B cell (primary cell): ENCODE measurements at regions not wholly inside any gene's neighbourhood (a gene's known extent, or its start where the extent isn't known, plus 50 kb on each side); places are given as distances from the start of the nearest gene placed in this dataset.

Experiments
- ATAC-seq: fragments of 200-7000 bp; cut with Tn5 transposase; one replicate; pipeline ENCODE4 v1.10.0; 2021; ENCODE audit warnings: low read depth, mild to moderate bottlenecking, moderate number of reproducible peaks, moderate library complexity
- CTCF ChIA-PET: fragments of 350-600 bp; sonication (Branson Sonifier 250); formaldehyde crosslinking; loops from one replicate; lab custom pipeline; 2021; ENCODE audit warnings: antibody characterized with exemption, inconsistent platforms; lab: Charles Lee
- POLR2A ChIA-PET: fragments of 350-600 bp; sonication (Branson Sonifier 250); formaldehyde crosslinking; loops from one replicate; lab custom pipeline; 2021; ENCODE audit warnings: antibody characterized with exemption; lab: Charles Lee
- DNase-seq: peaks from one replicate; pipeline ENCODE4 v3.0.0; 2013
- H2AFZ ChIP-seq: 2 replicates; pipeline ENCODE4 v1.6.1; 2012; ENCODE audit warnings: mild to moderate bottlenecking, low read depth, low read length; ENCODE audit not compliant: insufficient read depth, poor library complexity, severe bottlenecking
- H3K27ac ChIP-seq, 2 donors: 1 replicate in 1 of 2; 2 replicates in 1 of 2; pipeline ENCODE4 v1.5.1; 2012 to 2013; ENCODE audit warnings: low read length in 2 of 2, mild to moderate bottlenecking in 2 of 2, moderate library complexity in 1 of 2
- H3K27me3 ChIP-seq, 4 experiments: fragments of 200-600 bp in 1 of 4; sonication (generic) in 1 of 4; replicated peaks in 1 of 4; 1 replicate in 2 of 4; 2 replicates in 2 of 4; pipeline versions ENCODE4 v1.6.1 to v1.7.0; 2013 to 2016; ENCODE audit warnings: low read length in 3 of 4, mild to moderate bottlenecking in 2 of 4, mixed read lengths in 1 of 4, moderate library complexity in 1 of 4; ENCODE audit not compliant: insufficient read depth in 4 of 4, control insufficient read depth in 3 of 4; ENCODE audit errors: control extremely low read depth in 1 of 4
- H3K36me3 ChIP-seq, 2 experiments: replicated peaks in 1 of 2; 1 replicate in 1 of 2; 2 replicates in 1 of 2; pipeline versions ENCODE4 v1.6.1 to v1.7.1; 2013; ENCODE audit warnings: low read length in 1 of 2; ENCODE audit not compliant: insufficient read depth in 2 of 2, control insufficient read depth in 1 of 2; ENCODE audit errors: control extremely low read depth in 1 of 2, extremely low read depth in 1 of 2
- H3K4me1 ChIP-seq, 2 donors: fragments of 200-600 bp in 1 of 2; sonication (generic) in 1 of 2; 1 replicate in 1 of 2; 2 replicates in 1 of 2; pipeline versions ENCODE4 v1.5.1 to v1.6.1; 2013 to 2017; ENCODE audit warnings: low read length in 2 of 2; ENCODE audit not compliant: control insufficient read depth in 2 of 2, insufficient read depth in 2 of 2
- H3K4me2 ChIP-seq: replicated peaks from 2 replicates; pipeline ENCODE3; 2012; ENCODE audit warnings: mild to moderate bottlenecking, low read depth, low read length; ENCODE audit not compliant: poor library complexity, severe bottlenecking
- H3K4me3 ChIP-seq, 5 experiments: fragments of 200-600 bp in 1 of 5; sonication (generic) in 1 of 5; 1 replicate in 3 of 5; 2 replicates in 2 of 5; pipeline versions ENCODE4 v1.5.1 to v1.7.0; 2011 to 2016; ENCODE audit warnings: low read length in 4 of 5, mild to moderate bottlenecking in 4 of 5, low read depth in 2 of 5, control low read depth in 1 of 5, moderate library complexity in 1 of 5; ENCODE audit not compliant: insufficient read depth in 1 of 5; ENCODE audit errors: control extremely low read depth in 1 of 5, extremely low read depth in 1 of 5
- H3K79me2 ChIP-seq: fragments of 200-600 bp; sonication (generic); one replicate; pipeline ENCODE4 v1.6.0; 2016; ENCODE audit warnings: low read length; ENCODE audit not compliant: control insufficient read depth, insufficient read depth
- H3K9ac ChIP-seq: fragments of 200-600 bp; sonication (generic); 2 replicates; pipeline ENCODE4 v1.6.1; 2017; ENCODE audit warnings: mild to moderate bottlenecking, low read length, moderate library complexity
- H3K9me3 ChIP-seq, 3 donors: one replicate each; pipeline versions ENCODE4 v1.6.1 to v1.7.1; 2013; ENCODE audit warnings: low read length in 2 of 3; ENCODE audit not compliant: control insufficient read depth in 2 of 3, insufficient read depth in 1 of 3; ENCODE audit errors: control extremely low read depth in 1 of 3
- H4K20me1 ChIP-seq: 2 replicates; pipeline ENCODE4 v1.6.0; 2012; ENCODE audit warnings: mild to moderate bottlenecking, low read length; ENCODE audit not compliant: insufficient read depth, control insufficient read depth, poor library complexity, severe bottlenecking
- H3K27ac Mint-ChIP-seq: one replicate; pipeline ENCODE4 v1.8.0; 2021; ENCODE audit warnings: mixed read lengths
- H3K27me3 Mint-ChIP-seq: one replicate; pipeline ENCODE4 v1.8.0; 2021; ENCODE audit warnings: mixed read lengths
- H3K4me1 Mint-ChIP-seq: one replicate; pipeline ENCODE4 v1.8.0; 2021; ENCODE audit warnings: mixed read lengths
- H3K4me3 Mint-ChIP-seq: one replicate; pipeline ENCODE4 v1.8.0; 2021; ENCODE audit warnings: mixed read lengths
- H3K9me3 Mint-ChIP-seq: one replicate; pipeline ENCODE4 v1.8.0; 2022; ENCODE audit warnings: mixed read lengths; ENCODE audit not compliant: insufficient read depth
- EZH2 ChIP-seq: IDR thresholded peaks from 2 replicates; pipeline ENCODE4 v1.6.1; 2012; ENCODE audit warnings: borderline replicate concordance, low read depth, mild to moderate bottlenecking, moderate library complexity, low read length; ENCODE audit not compliant: insufficient read depth, poor library complexity, severe bottlenecking
- WGBS: methylation state at CpG from one replicate; pipeline ENCODE4 v1.1.5; 2013; ENCODE audit warnings: missing lambda C conversion rate; ENCODE audit not compliant: insufficient coverage; 5-methylcytosine and 5-hydroxymethylcytosine counted together
- intact Hi-C: fragments of 100-400 bp; cut with micrococcal nuclease; formaldehyde crosslinking; loops from one replicate; pipeline ENCODE4 v1.10.0; 2022
- TF ChIP-seq, protein P1 (sequence below): fragments of 200-600 bp; IDR thresholded peaks from one replicate; pipeline ENCODE4 v1.8.0; 2022; ENCODE audit warnings: antibody characterized with exemption, mild to moderate bottlenecking

DNA sequence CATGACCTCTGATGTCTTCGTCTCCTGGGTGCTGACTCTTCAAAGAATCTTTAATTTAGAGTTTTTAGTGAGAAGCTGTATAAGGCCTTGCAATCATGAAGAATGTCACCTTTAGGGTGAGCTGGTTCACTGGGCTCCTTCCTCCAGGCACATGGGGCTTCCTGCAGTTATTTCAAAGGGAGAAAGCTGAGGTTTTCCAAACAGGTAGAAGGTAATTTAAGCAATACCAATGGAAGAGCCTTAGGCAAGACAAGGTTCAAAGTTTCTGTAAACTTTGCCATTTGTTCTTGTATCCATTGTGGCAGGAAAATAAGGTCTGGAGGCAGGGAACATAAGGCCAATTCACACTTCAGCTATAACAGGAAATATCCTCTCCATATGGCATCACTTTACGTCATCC is 88.0 kb upstream of the EIF5 start:
- Histone ChIP-seq H3K4me1 (no peaks in the 10 kb centered on the region), H3K27me3 (peaks cover 0 to 4% (median 0%) of the 10 kb centered on the region in 4 experiments), H2AFZ (no peak overlapping the region), H3K36me3 (no peaks in the 10 kb centered on the region), H3K27ac (no peak overlapping the region), H3K79me2 (no peaks in the 10 kb centered on the region), H3K4me2 (no peak overlapping the region), H3K9me3 (peaks cover 0 to 4% (median 0%) of the 10 kb centered on the region in 3 donors), H4K20me1 (no peaks in the 10 kb centered on the region), H3K4me3 (no peak overlapping the region), H3K9ac (no peak overlapping the region)
- DNase-seq (no peak), ATAC-seq (no peak)
- H3K27me3 Mint-ChIP-seq, result peaks cover 44% of the 10 kb centered on the region
- CTCF ChIA-PET, result no interaction called here
- peaks cover 3% of the 10 kb centered on the region for H3K9me3 Mint-ChIP-seq
- H3K27ac Mint-ChIP-seq, result no peak overlapping the region
- POLR2A ChIA-PET, result no interaction called here
- H3K4me3 Mint-ChIP-seq, result no peak overlapping the region
- intact Hi-C loops, result no loop called here
- H3K4me1 Mint-ChIP-seq, result no peaks in the 10 kb centered on the region
- no CpG with 5 or more reads among the region's 2 CpGs for WGBS
- TF ChIP-seq, protein P1, sequence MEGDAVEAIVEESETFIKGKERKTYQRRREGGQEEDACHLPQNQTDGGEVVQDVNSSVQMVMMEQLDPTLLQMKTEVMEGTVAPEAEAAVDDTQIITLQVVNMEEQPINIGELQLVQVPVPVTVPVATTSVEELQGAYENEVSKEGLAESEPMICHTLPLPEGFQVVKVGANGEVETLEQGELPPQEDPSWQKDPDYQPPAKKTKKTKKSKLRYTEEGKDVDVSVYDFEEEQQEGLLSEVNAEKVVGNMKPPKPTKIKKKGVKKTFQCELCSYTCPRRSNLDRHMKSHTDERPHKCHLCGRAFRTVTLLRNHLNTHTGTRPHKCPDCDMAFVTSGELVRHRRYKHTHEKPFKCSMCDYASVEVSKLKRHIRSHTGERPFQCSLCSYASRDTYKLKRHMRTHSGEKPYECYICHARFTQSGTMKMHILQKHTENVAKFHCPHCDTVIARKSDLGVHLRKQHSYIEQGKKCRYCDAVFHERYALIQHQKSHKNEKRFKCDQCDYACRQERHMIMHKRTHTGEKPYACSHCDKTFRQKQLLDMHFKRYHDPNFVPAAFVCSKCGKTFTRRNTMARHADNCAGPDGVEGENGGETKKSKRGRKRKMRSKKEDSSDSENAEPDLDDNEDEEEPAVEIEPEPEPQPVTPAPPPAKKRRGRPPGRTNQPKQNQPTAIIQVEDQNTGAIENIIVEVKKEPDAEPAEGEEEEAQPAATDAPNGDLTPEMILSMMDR, result no peak
- TF ChIP-seq EZH2, result no peak

DNA sequence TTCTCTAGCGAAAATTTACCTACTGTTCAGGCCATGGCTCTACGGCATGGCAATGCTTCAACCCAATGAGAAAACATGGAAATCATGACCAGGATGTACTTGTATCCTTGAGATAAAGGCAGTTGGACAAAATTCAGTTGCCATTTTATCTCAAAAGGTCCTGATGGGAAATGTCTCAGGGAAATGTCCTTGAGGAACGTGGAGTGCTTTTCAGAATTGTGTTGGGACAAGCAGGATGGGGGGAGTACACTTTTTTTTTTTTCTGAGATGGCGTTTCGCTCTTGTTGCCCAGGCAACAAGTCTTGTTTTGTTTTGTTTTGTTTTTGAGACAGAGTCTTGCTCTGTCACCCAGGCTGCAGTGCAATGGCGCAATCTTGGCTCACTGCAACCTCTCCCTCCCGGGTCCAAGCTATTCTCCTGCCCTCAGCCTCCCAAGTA is 86.8 kb upstream of the EIF5 start:
- Histone ChIP-seq H3K9me3 (peaks cover 0 to 3% (median 0%) of the 10 kb centered on the region in 3 donors), H3K27ac (no peak overlapping the region), H3K4me1 (no peaks in the 10 kb centered on the region), H3K79me2 (no peaks in the 10 kb centered on the region), H3K4me2 (no peak overlapping the region), H3K9ac (no peak overlapping the region), H3K4me3 (no peak overlapping the region), H3K36me3 (no peaks in the 10 kb centered on the region), H4K20me1 (no peaks in the 10 kb centered on the region), H3K27me3 (peaks cover 0 to 7% (median 2%) of the 10 kb centered on the region in 4 experiments), H2AFZ (no peak overlapping the region)
- no peak for DNase-seq
- ATAC-seq, result no peak
- CTCF ChIA-PET, result no interaction called here
- H3K4me1 Mint-ChIP-seq, result no peaks in the 10 kb centered on the region
- POLR2A ChIA-PET, result no interaction called here
- TF ChIP-seq, protein P1, result no peak
- no peak for TF ChIP-seq EZH2
- no peak overlapping the region for H3K27ac Mint-ChIP-seq
- H3K4me3 Mint-ChIP-seq, result no peak overlapping the region
- peaks cover 52% of the 10 kb centered on the region for H3K27me3 Mint-ChIP-seq
- peaks cover 3% of the 10 kb centered on the region for H3K9me3 Mint-ChIP-seq
- intact Hi-C loops, result no loop called here
- WGBS, result 87% methylated on average over 2 of the region's 7 CpGs
